ENCODE measurements at regions not wholly inside any gene's neighbourhood (a gene's known extent, or its start where the extent isn't known, plus 50 kb on each side); places are given as distances from the start of the nearest gene placed in this dataset.

DNA sequence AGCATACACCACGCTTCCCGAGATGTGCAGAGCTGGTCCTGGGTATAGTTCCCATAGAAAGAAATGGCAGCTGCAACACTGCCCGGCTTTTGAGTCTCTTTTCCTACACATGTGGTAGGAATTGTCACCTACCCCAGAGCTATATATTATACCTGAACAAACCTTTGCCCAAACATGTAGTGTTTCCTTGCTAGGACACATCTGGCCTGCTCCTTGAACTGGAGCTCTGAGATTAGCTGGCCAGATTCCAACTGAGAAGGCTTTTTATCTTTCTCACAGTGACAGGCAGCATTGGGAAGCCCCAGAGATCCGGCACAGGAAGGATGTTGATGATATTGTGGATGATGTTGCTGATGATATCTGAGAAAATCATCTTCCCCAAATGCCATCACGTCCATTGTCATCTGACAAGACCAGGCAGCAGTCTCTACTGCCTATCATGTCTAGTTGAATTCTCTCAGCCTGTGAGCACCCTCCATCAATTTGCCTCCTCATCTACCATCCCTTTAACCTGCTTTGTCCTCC is 115.0 kb upstream of the SMYD2 start:
- no peak for DNase-seq (ENCODE audit: low read depth)
- TF ChIP-seq, protein P1, sequence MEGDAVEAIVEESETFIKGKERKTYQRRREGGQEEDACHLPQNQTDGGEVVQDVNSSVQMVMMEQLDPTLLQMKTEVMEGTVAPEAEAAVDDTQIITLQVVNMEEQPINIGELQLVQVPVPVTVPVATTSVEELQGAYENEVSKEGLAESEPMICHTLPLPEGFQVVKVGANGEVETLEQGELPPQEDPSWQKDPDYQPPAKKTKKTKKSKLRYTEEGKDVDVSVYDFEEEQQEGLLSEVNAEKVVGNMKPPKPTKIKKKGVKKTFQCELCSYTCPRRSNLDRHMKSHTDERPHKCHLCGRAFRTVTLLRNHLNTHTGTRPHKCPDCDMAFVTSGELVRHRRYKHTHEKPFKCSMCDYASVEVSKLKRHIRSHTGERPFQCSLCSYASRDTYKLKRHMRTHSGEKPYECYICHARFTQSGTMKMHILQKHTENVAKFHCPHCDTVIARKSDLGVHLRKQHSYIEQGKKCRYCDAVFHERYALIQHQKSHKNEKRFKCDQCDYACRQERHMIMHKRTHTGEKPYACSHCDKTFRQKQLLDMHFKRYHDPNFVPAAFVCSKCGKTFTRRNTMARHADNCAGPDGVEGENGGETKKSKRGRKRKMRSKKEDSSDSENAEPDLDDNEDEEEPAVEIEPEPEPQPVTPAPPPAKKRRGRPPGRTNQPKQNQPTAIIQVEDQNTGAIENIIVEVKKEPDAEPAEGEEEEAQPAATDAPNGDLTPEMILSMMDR (IDR thresholded peaks at IDR 0.05; ENCODE audit: insufficient read depth, low read length, poor library complexity, severe bottlenecking) = no peak
- peaks cover 5% of the 10 kb centered on the region for H3K27me3 ChIP-seq (ENCODE audit: control insufficient read depth, insufficient read depth, low read length)
- no peaks in the 10 kb centered on the region for H3K36me3 ChIP-seq (ENCODE audit: control insufficient read depth, insufficient read depth, low read length)
- no peak overlapping the region for H3K4me3 ChIP-seq (ENCODE audit: low read depth, low read length)

GRCh38 chr1:214174508-214175199 is 106.3 kb upstream of the SMYD2 start:
- no peaks in the 10 kb centered on the region for H3K36me3 ChIP-seq (ENCODE audit: control insufficient read depth, insufficient read depth, low read length)
- TF ChIP-seq, protein P1 (IDR thresholded peaks at IDR 0.05; ENCODE audit: insufficient read depth, low read length, poor library complexity, severe bottlenecking) = no peak
- no peak overlapping the region for H3K4me3 ChIP-seq (ENCODE audit: low read depth, low read length)
- no peak for DNase-seq (ENCODE audit: low read depth)
- peaks cover 2% of the 10 kb centered on the region for H3K27me3 ChIP-seq (ENCODE audit: control insufficient read depth, insufficient read depth, low read length)

- Histone ChIP-seq H3K4me3 (ENCODE audit: low read depth, low read length) (no peak overlapping the region), H3K36me3 (ENCODE audit: control insufficient read depth, insufficient read depth, low read length) (no peaks in the 10 kb centered on the region), H3K27me3 (ENCODE audit: control insufficient read depth, insufficient read depth, low read length) (no peaks in the 10 kb centered on the region)
- TF ChIP-seq, protein P1 (IDR thresholded peaks at IDR 0.05; ENCODE audit: insufficient read depth, low read length, poor library complexity, severe bottlenecking) = no peak
- DNase-seq (ENCODE audit: low read depth) = no peak
Observed at GRCh38 chr1:214178102-214178501, 102.9 kb upstream of the SMYD2 start.

GRCh38 chr1:214184992-214185391 is 96.0 kb upstream of the SMYD2 start:
- peaks cover 34% of the 10 kb centered on the region for H3K27me3 ChIP-seq (ENCODE audit: control insufficient read depth, insufficient read depth, low read length)
- TF ChIP-seq, protein P1 (IDR thresholded peaks at IDR 0.05; ENCODE audit: insufficient read depth, low read length, poor library complexity, severe bottlenecking) = no peak
- no peak overlapping the region for H3K4me3 ChIP-seq (ENCODE audit: low read depth, low read length)
- no peaks in the 10 kb centered on the region for H3K36me3 ChIP-seq (ENCODE audit: control insufficient read depth, insufficient read depth, low read length)
- DNase-seq (ENCODE audit: low read depth) = no peak

- H3K27me3 ChIP-seq (ENCODE audit: control insufficient read depth, insufficient read depth, low read length) = peaks cover 34% of the 10 kb centered on the region
- no peaks in the 10 kb centered on the region for H3K36me3 ChIP-seq (ENCODE audit: control insufficient read depth, insufficient read depth, low read length)
- TF ChIP-seq, protein P1 (IDR thresholded peaks at IDR 0.05; ENCODE audit: insufficient read depth, low read length, poor library complexity, severe bottlenecking) = no peak
- DNase-seq (ENCODE audit: low read depth) = no peak
- H3K4me3 ChIP-seq (ENCODE audit: low read depth, low read length) = no peak overlapping the region
Observed at GRCh38 chr1:214186103-214186824, 94.7 kb upstream of the SMYD2 start.
